ENCODE measurements at regions not wholly inside any gene's neighbourhood (a gene's known extent, or its start where the extent isn't known, plus 50 kb on each side); places are given as distances from the start of the nearest gene placed in this dataset.
"Not testable (repeated sequence)": the region's sequence is repeated elsewhere in the genome, so short reads cannot be mapped to it uniquely, and the experiment has no call there.

DNA sequence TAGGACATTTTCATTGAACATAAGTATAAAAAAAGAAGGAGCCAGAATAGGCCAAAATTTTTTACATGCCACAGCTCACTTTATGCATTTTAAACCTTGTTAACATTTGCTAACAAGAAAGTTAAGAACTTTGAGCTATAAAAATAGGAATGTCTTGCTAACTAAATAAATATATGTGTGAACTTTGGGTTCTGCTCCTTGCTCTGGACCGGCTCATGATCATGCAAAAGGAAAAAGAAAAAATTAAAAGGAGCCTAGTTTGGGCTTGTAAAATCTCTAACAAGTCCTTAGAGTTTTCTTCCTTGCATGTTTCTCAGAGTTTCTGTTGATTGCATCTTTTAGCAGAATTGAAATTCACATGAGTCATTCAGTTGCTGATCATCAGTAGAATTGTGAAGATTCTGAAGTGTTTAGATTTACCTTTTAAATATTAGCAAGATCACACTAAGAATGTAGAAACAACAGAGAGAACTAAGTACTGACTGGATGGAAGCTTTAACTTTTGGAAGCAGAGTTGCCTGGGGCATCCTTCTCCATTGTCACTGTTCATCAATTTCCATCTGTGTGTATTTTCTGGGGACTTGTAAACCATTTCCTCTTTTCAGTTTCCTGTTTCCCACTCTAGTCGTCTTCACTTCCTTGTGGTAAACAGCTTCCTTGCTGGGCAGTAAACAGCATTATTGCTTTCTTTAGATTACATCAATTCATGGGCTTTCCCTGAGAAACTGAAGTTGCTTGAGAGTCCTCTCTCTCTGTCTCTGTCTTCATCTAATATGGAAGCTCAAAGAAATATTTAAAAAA lies 458.4 kb upstream of the BTBD3 start:
- no peak for DNase-seq (ENCODE audit: low spot score)

DNA sequence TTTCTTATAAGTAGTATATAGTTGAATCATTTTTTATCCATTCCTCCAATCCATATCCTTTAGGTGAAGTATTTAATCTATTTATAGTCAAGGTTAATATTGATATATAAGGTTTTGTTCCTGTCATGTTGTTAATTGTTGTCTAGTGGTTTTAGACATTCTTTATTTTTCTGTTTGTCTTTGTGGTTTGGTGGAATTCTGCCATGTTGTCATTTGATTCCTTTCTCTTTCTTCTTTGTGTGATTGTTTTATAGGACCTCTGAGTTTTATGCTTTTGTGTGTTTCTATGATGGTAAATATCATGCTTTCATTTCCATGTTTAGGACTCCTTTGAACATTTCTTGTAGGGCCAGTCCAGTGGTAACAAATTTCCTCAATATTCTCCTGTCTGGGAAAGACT lies 450.3 kb upstream of the BTBD3 start:
- no peak for DNase-seq (ENCODE audit: low spot score)

DNA sequence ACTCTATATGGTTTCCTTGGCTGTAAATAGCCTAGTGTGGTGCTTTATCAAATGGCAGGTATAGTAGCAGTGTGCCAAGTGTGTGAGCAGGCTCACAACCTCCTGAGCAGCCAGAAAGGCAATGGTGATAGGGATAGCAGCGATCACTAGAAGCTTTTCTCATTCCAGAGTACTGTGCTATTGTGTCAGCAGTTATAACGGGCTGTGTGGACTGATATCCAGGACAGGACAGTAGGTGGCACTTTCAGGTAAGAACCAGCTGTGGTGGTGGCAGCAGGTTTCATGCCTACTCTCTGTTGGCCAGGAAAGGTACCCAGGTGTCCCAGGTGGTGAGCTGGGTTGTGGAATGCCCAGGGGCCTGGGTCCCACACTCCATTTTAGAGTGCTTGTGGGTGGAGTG lies 448.8 kb upstream of the BTBD3 start:
- DNase-seq (ENCODE audit: low spot score), result no peak

DNA sequence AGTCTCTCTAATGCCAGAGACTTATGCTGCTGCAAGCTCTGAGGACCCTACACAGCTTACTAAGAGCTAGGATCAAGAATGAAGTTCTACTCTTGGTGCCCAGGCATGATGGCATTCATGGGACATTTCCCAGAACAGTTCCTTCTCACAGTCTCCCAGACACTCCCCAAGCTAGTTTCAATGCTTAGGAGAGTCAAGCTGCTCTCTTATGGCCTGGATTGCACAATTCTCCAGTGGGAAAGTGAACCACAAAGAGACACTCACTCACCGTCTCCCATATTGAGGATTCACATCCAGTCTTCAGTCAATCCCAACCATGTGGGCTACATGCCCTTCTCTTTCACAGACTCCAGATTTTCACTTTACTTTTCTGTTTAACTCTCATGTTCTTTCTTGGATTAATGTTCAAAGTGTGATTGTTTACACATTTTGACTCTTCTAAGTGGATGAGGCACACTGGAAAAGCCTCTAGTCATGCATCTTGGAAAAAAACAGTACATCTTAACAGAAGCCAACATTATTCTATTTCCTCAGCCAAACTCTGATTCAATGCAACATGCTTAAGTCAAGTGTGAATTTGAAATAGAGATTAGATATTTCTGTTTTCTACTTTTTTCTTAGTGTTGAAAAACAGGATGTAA lies 447.8 kb upstream of the BTBD3 start:
- DNase-seq (ENCODE audit: low spot score), result no peak

DNA sequence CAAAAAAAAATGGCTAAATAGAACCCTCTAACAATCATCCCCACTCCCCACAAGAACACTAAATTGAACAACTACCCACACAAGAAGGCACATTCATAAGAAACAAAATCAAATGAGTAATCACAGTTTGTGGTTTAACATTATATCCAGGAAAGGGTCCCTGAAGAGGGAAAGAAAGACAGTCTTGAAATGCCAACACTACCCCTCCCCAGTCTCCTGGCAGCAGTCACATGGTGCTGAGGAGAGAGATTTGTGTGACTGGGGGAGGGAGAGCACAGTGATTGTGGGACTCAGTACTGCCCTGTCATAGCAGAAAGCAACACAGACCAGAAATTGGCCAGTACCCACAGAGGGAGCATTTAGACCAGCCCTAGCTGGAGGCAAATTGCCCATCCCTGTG lies 443.7 kb upstream of the BTBD3 start:
- no peak for DNase-seq (ENCODE audit: low spot score)

DNA sequence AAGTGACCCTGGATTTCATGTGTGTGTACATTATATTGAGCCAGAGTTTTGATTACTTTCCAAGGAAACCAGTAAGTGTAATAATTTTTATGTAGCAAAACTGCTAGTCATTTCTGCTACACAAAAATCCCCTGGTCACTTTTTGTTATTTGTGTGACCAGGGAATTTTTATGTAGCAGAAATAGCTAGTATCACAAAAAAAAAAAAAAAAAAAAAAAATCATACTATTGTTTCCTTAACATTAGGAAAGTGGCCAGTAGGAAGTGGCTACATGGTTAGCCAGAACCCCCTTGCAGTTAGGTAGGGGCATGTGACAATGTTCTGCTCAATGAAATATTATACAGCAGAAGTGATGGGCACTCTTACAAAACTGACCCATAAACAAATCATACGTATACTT lies 434.0 kb upstream of the BTBD3 start:
- no peak for DNase-seq (ENCODE audit: low spot score)

DNA sequence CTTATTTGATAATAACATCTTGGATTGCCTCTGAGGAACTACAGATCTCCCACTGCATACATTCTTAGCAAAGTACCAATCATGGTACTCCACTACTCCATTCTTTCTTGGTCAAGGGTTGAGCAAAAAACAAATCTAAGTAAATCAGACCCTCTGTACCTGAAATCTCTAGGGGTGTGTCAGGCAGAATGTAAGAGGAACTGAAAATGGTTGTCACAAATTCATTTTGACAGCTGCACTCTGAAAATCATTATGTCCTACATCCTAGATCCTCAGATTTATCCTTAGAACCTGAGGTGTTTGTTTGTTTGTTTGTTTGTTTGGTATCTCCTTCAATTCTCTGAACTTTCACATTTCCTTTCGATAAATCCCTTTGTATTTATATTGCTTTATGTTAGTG lies 433.2 kb upstream of the BTBD3 start:
- no peak for DNase-seq (ENCODE audit: low spot score)

DNA sequence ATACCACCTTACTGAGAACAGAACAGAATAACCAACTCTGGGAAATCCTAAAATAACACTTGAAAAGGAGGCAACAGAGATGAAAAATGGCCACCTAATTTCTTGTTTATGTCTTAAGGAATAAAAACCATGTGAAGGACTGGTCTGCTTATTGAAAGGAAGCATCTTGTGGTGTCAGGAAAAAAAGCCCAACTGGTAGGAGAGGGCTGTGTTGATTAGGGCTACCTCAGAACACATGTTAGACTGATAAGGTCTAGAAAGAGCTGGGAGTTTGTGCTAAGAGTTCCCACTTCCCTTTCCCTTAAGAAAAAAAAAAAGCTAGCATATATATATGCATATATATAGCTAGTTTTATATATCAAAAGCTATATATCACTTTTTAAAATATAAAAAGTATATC lies 425.3 kb upstream of the BTBD3 start:
- DNase-seq (ENCODE audit: low spot score), result no peak

DNA sequence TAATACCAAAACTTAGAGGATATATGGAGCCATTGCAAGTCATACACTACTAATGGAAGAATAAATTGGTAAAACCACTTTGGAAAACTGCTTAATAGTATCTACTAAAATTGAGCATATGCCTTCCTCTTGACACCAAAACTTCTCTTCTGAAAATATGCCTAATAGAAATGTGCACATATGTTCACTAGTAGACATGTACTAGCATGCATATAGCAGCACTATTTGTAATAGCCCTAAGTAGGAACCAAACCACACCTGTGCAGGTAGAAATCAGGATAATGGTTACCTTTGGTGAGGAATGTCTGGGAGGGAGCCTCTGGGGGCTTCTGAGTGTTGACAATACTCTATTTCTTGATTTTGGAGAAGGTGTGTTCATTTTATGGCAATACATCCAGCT lies 424.8 kb upstream of the BTBD3 start:
- no peak for DNase-seq (ENCODE audit: low spot score)

DNA sequence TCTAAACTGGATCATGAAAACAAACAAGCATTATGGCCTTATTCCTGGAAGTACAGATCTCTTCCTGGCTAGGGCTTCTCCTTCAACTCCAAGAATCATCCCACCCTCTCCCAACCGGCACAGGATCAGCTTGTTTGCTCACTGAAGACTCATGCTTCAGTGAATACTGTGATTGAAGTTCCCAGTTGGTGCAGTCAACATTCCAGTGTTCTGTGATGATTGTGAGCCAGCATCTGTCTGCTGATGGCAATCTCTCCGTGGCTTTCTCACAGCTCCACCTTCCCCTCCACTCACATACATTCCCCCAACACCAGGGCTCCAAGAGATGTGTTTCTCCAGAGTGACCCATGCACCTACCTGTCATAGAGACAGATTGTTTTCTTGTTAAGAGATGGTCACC lies 421.3 kb upstream of the BTBD3 start:
- no peak for DNase-seq (ENCODE audit: low spot score)

DNA sequence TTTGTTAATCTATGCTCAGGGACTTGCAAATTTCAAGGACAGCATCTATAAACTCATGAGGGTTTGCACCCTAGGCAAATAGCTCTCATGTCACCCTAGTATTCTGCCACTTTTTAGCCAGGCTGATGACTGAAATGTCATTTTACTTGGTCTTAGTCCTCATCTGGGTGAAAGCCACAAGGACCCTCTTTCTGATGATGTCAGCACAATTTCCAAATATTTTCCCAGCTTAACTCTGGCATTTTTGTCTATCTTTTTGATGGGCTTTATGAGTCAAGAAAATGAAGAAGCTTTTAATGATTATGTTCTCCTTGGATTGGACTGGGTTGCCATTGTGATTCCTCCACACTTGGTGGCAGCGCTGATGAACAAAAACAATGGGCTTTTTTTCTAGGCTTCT lies 420.1 kb upstream of the BTBD3 start:
- DNase-seq (ENCODE audit: low spot score), result no peak

DNA sequence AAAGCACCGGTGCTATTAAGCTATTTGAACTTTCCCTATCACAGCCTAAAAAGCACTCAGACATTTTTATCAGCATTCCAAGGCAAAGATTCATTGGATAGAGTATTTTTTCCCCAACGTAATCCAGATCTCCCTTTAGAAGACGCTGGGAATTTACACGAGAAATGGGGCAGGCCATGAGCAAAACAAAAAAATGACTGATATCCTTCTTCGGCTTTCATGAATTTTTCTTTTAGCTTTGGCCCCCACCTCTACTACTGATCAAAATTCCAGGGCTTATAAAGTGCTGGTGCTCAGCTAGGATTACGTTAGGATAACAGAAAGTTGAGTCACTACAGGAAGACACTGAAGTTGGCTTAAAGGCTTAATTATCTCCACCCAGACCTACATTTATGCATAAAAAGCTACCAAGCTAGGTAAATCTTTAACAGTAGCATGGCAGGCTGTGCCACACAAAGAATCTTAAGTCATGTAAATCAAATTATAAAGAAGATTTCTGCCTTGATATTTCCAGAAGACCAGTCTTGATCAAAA lies 418.5 kb upstream of the BTBD3 start:
- DNase-seq (ENCODE audit: low spot score), result no peak

DNA sequence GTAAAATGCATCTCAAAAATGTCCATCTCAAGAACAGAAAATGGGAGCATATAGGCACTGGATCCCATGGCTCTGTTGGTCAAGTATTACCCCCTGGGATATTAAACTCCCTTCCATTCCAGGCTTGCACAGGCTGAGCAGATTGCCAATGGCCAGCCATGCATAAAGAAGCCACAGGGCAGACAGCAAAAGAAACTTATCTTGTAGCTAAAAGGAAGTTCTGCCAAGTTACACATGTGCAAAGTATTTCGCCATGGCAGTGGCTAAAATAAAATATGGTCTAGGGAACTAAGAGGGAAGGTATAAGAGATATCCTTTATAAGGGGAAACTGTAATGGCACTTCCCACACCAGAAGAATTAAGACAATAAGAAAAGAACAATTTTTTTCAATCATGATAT lies 415.6 kb upstream of the BTBD3 start:
- no peak for DNase-seq (ENCODE audit: low spot score)

DNA sequence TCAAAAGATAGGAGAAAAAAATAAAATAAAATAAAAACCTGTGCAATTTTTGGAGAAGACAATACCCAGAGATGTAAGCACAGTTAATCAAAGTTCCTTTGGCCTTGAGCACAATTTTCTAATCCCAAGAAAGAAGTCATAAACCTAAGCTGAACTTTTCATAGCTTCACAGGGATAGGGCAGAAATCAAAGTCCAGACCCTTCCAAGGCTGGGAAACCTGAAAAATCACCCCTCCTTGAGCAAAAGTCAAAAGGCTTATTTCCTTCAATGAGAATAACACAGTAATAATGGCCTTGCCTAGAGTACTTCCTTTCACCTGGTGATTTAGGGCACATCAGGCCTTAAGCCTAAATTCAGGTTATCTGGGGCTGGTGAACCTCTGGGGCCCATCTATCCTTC lies 415.0 kb upstream of the BTBD3 start:
- DNase-seq (ENCODE audit: low spot score), result no peak

DNA sequence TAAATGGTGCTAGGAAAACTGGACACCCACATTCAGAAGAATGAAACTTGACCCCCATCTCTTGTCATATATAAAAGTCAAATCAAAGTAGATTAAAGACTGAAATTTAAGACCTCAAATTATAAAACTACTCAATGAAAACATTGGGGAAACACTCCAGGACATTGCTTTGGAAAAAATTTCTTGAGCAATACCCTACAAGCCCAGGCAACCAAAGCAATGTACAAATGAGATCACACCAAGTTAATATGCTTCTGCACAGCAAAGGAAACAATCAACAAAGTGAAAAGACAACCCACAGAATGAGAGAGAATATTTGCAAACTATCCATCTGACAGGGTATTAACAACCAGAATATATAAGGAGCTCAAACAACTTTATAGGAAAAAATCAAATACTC lies 407.9 kb upstream of the BTBD3 start:
- no peak for DNase-seq (ENCODE audit: low spot score)

DNA sequence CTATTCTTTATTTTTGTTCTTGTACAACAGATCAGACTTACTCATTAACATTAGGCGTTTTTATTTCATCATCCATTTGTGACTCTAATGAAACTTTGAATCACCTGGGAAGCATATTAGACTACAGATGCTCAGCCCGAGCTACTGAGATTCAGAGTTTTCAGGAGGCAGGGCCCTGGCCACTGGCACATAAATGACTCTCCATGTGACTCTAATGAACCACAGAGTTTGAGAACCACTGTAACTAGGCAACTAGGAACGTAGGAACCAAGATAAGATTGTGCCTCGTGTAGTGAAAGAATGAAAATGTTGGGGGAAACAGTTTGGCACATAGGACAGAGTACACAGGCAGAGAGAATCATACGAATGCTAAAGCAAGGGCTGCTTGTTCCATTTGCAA lies 405.9 kb upstream of the BTBD3 start:
- DNase-seq (ENCODE audit: low spot score), result no peak

DNA sequence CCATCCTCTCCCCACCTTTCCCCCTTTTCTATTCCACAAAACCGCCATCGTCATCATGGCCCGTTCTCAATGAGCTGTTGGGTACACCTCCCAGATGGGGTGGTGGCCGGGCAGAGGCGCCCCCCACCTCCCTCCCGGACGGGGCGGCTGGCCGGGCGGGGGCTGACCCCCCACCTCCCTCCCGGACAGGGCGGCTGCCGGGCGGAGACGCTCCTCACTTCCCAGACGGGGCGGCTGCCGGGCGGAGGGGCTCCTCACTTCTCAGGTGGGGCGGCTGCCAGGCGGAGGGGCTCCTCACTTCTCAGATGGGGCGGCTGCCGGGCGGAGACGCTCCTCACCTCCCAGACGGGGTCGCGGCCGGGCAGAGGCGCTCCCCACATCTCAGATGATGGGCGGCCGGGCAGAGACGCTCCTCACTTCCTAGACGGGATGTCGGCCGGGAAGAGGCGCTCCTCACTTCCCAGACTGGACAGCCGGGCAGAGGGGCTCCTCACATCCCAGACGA lies 404.4 kb upstream of the BTBD3 start:
- DNase-seq (ENCODE audit: low spot score), result not testable (repeated sequence)

DNA sequence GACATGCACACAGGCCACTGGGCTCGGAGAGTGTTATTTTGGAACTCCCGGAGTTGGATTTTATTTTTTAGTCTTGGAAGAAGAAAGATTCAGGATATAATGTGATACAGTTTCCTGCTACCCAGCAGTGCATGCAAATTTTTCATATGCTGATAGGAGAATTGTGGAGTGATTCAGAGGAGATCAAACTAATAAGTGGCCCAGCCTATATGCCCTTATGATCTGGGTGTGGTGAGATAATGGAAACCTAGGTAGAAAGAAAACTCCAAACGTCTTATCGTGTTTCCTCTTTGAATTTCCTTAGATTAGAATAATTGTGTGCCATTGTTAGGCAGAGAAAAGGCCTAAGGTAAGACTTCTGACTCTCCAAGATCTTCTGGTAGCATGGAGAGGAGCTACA lies 401.2 kb upstream of the BTBD3 start:
- DNase-seq (ENCODE audit: low spot score), result no peak

DNA sequence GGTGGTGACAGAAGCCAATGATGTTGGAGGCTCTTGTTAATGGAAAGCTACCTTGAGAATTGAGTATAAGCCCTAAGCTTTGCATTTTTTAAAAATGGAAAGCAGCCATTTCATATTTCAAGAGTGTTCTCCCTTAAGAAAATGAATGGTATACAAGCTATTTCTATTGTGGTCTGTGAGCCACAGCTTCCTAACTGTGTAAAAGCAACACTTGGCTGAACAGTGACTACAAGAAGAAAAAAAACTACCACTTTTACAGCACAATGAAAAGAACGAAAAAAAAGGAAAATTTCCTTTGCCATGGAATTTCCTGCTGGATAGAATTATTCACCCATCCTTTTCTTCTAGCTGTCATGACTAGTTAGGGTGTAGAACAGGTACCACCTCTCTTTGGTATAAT lies 397.1 kb upstream of the BTBD3 start:
- no peak for DNase-seq (ENCODE audit: low spot score)

DNA sequence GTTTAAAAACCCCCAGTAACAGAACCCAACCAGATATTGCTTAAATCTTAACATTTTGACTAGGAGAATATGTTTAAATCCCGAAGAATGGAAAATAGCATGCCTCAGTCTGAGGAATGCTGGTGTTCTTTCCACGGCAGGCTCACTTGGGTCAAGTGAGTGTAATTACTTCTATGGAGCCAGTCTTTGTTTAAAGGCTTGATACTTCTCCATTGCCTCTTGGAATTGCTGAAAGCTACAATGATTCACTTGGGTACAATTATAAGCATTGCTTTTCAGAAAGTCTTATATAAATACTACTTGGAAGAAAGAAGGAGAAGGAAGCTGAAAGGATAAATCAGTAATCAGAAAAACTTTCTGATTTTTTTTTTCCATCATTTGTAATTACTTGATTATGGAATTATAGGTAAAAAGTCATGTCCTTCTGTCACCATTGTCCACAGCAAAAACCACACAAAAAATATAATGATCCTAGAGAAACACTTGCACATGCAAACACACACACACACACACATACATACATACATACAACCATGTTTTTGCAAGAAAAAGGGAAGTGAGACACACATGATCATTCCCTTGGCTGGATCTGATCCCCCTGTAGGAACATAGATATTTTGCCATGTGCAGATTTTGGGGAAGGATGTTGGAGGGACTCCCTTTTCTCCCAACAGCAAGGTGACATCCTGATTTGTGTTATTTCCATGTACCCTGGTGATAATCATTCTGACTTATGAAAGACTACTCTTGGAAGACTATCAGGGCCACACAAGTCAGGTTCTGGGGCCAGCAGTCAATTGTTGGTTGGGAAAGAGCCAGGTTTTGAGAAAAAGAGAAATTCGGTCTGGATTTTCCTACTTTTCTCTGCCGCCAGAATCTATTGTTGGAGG lies 396.0 kb upstream of the BTBD3 start:
- DNase-seq (ENCODE audit: low spot score), result no peak

DNA sequence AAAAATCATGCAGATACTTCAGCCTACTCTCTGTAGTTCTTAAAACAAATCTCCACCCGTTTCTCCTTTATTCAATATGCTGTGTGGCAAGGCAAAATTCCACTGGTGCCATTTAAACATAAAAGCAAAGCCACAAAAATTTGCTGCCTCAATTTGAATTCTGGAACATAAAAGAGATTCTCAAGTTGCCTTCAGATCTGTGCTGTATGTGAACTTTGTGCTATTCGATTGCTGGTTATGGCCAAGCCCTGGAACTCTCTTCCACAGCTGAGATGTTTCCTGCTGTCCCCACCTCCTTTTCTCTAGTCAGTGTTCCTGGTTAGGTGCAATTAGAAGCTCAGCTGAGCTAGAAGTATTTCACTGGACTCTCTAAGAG lies 395.3 kb upstream of the BTBD3 start:
- DNase-seq (ENCODE audit: low spot score), result no peak

DNA sequence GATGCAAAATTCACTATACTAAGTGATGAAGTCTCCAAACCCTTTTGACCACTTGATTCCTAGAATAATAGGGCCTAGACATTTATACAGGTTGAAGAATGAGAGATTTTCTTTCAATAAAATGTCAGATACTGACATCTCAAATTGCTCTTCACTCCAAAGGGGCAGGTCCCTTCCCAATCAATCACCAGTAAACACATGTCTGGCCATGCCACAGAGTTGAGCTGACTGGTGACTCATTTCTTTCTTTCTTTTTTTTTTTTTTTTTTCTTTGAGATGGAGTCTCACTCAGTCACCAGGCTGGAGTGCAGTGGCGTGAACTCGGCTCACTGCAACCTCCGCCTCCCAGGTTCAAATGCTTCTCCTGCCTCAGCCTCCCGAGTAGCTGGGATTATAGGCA lies 388.6 kb upstream of the BTBD3 start:
- no peak for DNase-seq (ENCODE audit: low spot score)

DNA sequence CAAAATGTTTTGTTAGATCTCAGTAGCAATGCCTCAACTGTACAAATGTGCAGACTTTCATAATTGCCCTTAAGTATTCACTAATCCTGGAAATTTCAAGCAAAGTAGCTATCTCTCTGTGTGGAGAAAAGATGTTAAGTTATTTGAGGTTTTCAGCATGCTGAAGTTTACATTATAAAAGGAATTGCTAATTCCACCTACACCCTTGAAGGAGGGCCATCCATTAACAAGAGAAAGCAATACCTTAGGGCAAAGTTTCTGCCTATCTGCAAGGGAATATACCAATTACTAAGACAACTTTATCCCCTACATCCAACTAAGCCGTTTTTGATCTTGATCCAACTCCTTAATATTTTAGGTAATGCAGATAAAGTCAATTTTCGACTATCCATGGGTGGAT lies 380.7 kb upstream of the BTBD3 start:
- DNase-seq (ENCODE audit: low spot score), result no peak
